A673 (cell line): ENCODE measurements at regions not wholly inside any gene's neighbourhood (a gene's known extent, or its start where the extent isn't known, plus 50 kb on each side); places are given as distances from the start of the nearest gene placed in this dataset.

Source experiments
- BruUV-seq: library from RNA; stranded (reverse); fragments of 400-500 nt; replicated peaks from 2 replicates; lab custom pipeline; 2021; lab: Mats Ljungman, UMichigan
- CTCF ChIA-PET: fragments of 300-600 bp; sonication (Branson Sonifier 250); formaldehyde crosslinking; loops from one replicate; lab custom pipeline; 2022; ENCODE audit warnings: antibody characterized with exemption; lab: Charles Lee
- POLR2A ChIA-PET: fragments of 300-600 bp; sonication (Branson Sonifier 250); formaldehyde crosslinking; loops from one replicate; lab custom pipeline; 2022; ENCODE audit warnings: antibody characterized with exemption; ENCODE audit not compliant: low non-redundant PET; lab: Charles Lee
- DNase-seq: peaks from one replicate; pipeline ENCODE4 v3.0.0-alpha.2; 2015; ENCODE audit warnings: low spot score
- H3K27ac ChIP-seq: fragments of 200-600 bp; sonication (generic); 2 replicates; pipeline ENCODE4 v1.5.1; 2016; ENCODE audit warnings: mixed run types, low read depth, mild to moderate bottlenecking, mixed read lengths, antibody characterized with exemption, low read length; ENCODE audit not compliant: poor library complexity, severe bottlenecking
- H3K27me3 ChIP-seq: fragments of 200-600 bp; sonication (generic); replicated peaks from 2 replicates; pipeline ENCODE4 v1.6.1; 2017; ENCODE audit warnings: mixed run types, low read depth, mild to moderate bottlenecking, mixed read lengths, antibody characterized with exemption, low read length; ENCODE audit not compliant: insufficient read depth, poor library complexity
- H3K36me3 ChIP-seq: fragments of 200-600 bp; sonication (generic); 2 replicates; pipeline ENCODE4 v1.6.1; 2016; ENCODE audit warnings: mixed run types, mild to moderate bottlenecking, mixed read lengths, antibody characterized with exemption, low read length; ENCODE audit not compliant: insufficient read depth, poor library complexity, severe bottlenecking
- H3K4me1 ChIP-seq: fragments of 200-600 bp; sonication (generic); 2 replicates; pipeline ENCODE4 v1.6.1; 2017; ENCODE audit warnings: mixed run types, mild to moderate bottlenecking, mixed read lengths, antibody characterized with exemption, low read length; ENCODE audit not compliant: insufficient read depth, poor library complexity, severe bottlenecking
- H3K4me3 ChIP-seq: fragments of 200-600 bp; sonication (generic); 2 replicates; pipeline ENCODE4 v1.5.1; 2016; ENCODE audit warnings: low read depth, mixed run types, mild to moderate bottlenecking, mixed read lengths, low read length; ENCODE audit not compliant: poor library complexity, severe bottlenecking
- H3K9me3 ChIP-seq: fragments of 200-600 bp; sonication (generic); 2 replicates; pipeline ENCODE4 v1.6.1; 2016; ENCODE audit warnings: mixed run types, low read depth, mild to moderate bottlenecking, mixed read lengths, antibody characterized with exemption, low read length; ENCODE audit not compliant: poor library complexity, severe bottlenecking
- EZH2 ChIP-seq: fragments of 200-600 bp; sonication (generic); IDR thresholded peaks from 2 replicates; pipeline ENCODE4 v1.6.1; 2017; ENCODE audit warnings: borderline replicate concordance, low read depth, mild to moderate bottlenecking, mixed read lengths, antibody characterized with exemption, low read length; ENCODE audit not compliant: poor library complexity, severe bottlenecking
- intact Hi-C: fragments of 100-400 bp; cut with micrococcal nuclease; formaldehyde crosslinking; loops from one replicate; pipeline ENCODE4 v1.10.0; 2022; ENCODE audit not compliant: unreplicated experiment
- TF ChIP-seq, protein P1 (sequence below): fragments of 300-800, 200-600 bp; sonication (generic); conservative IDR thresholded peaks from 2 replicates; pipeline ENCODE4 v1.5.1; 2017; ENCODE audit warnings: low read depth, mild to moderate bottlenecking, antibody characterized with exemption, low read length, moderate library complexity, mixed read lengths

DNA sequence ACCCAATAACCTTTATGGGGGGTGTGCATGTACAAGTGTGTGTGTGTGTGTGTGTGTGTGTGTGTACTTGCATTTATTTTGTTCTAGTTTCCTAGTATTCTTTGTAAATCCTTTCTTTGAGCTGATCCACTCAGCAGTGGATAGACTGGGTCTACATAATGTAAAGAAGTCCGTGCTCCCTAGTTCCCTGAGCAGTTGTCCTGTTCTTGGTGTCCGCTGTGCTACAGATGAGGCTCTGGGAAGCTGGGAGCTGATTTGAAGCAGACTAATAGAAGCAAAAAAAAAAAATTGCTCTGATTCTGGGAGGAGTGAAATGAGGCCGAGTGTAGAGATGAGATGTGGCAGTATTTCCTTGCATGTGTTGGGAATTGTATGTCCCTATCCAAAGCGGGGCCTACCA is 150.4 kb upstream of the WSCD2 start:
- Histone ChIP-seq H3K27ac (no peak overlapping the region), H3K27me3 (peaks cover 30% of the 10 kb centered on the region), H3K4me1 (no peaks in the 10 kb centered on the region), H3K9me3 (no peaks in the 10 kb centered on the region), H3K36me3 (no peaks in the 10 kb centered on the region), H3K4me3 (no peak overlapping the region)
- TF ChIP-seq, protein P1, sequence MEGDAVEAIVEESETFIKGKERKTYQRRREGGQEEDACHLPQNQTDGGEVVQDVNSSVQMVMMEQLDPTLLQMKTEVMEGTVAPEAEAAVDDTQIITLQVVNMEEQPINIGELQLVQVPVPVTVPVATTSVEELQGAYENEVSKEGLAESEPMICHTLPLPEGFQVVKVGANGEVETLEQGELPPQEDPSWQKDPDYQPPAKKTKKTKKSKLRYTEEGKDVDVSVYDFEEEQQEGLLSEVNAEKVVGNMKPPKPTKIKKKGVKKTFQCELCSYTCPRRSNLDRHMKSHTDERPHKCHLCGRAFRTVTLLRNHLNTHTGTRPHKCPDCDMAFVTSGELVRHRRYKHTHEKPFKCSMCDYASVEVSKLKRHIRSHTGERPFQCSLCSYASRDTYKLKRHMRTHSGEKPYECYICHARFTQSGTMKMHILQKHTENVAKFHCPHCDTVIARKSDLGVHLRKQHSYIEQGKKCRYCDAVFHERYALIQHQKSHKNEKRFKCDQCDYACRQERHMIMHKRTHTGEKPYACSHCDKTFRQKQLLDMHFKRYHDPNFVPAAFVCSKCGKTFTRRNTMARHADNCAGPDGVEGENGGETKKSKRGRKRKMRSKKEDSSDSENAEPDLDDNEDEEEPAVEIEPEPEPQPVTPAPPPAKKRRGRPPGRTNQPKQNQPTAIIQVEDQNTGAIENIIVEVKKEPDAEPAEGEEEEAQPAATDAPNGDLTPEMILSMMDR: no peak
- no peak for TF ChIP-seq EZH2
- DNase-seq: no peak
- intact Hi-C loops: no loop called here
- POLR2A ChIA-PET: no interaction called here
- no TSS peak for BruUV-seq
- CTCF ChIA-PET: no interaction called here

DNA sequence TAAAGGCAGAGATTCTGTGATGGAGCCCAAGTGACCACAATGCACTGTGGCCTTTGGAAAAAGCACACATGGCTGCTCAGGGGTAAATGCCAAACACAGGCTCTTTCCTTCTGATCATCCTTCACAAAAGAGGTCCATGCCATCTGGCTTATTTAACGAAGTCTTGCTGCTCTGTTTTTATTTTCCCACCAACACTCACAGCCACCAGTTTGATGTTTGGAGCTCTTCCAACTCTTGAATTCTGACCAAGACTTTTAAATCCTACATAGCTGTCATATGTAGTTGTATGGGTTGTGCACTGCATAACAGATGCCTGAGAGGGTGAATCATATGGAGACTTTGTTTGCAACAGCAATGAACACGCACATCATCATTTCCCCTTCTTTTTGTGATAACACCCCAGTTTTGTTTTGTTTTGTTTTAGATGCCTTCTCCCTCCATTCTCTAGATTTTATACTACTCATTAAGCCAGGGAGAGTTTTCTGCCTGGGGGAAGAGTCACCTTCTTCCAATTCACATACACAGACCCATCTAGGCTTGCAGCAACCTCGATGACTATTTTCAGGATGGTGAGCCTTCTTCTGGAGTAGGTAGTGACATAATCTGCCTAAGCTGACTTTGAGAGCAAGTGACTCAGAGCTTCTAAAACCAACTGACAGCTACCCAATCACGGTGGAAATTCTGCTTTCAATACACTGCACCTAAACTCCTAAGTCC is 145.2 kb upstream of the WSCD2 start:
- H3K27ac ChIP-seq: no peak overlapping the region
- no peaks in the 10 kb centered on the region for H3K4me1 ChIP-seq
- BruUV-seq: no TSS peak
- CTCF ChIA-PET: no interaction called here
- POLR2A ChIA-PET: no interaction called here
- no peak overlapping the region for H3K4me3 ChIP-seq
- H3K36me3 ChIP-seq: no peaks in the 10 kb centered on the region
- intact Hi-C loops: no loop called here
- TF ChIP-seq EZH2: no peak
- TF ChIP-seq, protein P1: no peak
- no peaks in the 10 kb centered on the region for H3K9me3 ChIP-seq
- no peak for DNase-seq
- H3K27me3 ChIP-seq: peaks cover 28% of the 10 kb centered on the region

- no TSS peak for BruUV-seq
- H3K9me3 ChIP-seq: no peaks in the 10 kb centered on the region
- no peak overlapping the region for H3K27ac ChIP-seq
- ChIA-PET POLR2A (no interaction called here), CTCF (no interaction called here)
- DNase-seq: no peak
- TF ChIP-seq, protein P1: no peak
- TF ChIP-seq EZH2: no peak
- H3K4me3 ChIP-seq: no peak overlapping the region
- no peaks in the 10 kb centered on the region for H3K36me3 ChIP-seq
- no peaks in the 10 kb centered on the region for H3K4me1 ChIP-seq
- intact Hi-C loops: no loop called here
- H3K27me3 ChIP-seq: peaks cover 21% of the 10 kb centered on the region
Measured at GRCh38 chr12:107984973-107985372, 144.1 kb upstream of the WSCD2 start.
